ENCODE measurements at regions not wholly inside any gene's neighbourhood (a gene's known extent, or its start where the extent isn't known, plus 50 kb on each side); places are given as distances from the start of the nearest gene placed in this dataset.

DNA sequence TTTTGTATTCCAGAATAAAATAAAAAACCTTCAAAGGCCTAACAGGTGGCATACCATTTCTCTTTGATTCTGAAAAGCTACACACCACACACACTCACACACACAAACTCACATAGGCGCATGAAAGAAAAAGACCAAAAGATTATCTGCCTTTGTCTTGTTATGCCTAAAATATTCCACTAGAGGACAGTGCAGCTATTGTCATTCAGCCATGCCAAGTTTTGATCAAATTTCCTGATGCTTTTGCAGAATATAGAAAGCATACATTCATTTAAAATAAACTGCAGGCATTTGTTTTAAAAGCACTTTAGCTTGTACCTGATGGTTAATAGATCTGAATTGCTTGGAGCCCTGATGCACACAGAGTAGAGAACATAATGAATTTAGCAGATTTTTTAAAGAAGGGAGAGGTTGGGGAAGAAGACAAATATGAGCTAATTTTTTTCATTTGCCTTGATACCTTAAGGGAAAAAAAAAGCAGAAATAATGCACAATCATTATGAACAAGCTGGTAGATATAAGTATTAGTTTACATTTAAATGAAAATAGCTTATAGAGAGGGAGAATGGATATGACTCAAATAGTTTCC lies 1766.9 kb upstream of the SEL1L start:
- peak; percentile 22 to 92 (median 48) for DNase-seq (ENCODE audit: low read depth in 4 of 6, low spot score in 6 of 6)
- no CpG with 5 or more reads among the region's 1 CpG for WGBS (ENCODE audit: insufficient coverage)
- Histone ChIP-seq H3K27me3 (ENCODE audit: control insufficient read depth, insufficient read depth, low read length) (no peaks in the 10 kb centered on the region), H3K36me3 (ENCODE audit: control insufficient read depth, insufficient read depth, low read length) (no peaks in the 10 kb centered on the region), H3K4me1 (ENCODE audit: control insufficient read depth, insufficient read depth, low read length) (no peaks in the 10 kb centered on the region), H3K4me3 (ENCODE audit: low read depth, low read length) (no peak overlapping the region), H3K9me3 (ENCODE audit: control insufficient read depth, insufficient read depth, low read length) (no peaks in the 10 kb centered on the region), H3K27ac (ENCODE audit: low read depth, low read length) (no peak overlapping the region)

DNA sequence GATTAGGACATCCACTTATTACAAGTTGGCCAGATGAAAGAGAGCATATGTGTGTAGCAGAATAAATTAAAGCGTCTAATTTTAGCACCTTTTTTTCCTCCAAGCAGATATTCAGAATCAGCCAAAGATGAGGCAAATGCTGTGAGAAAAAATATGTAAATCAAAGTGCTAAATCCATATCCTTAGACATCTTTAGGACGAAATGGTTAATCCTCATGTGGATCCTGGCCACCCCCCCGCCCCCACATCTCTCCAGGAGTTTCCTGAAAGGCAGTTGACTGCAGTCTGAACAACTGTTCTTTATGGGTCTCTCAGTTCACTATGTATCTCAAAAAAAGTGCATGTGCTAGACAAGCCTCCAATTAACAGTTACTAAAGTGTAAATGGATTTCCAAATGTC lies 1768.1 kb upstream of the SEL1L start:
- WGBS (ENCODE audit: insufficient coverage) = no CpG with 5 or more reads among the region's 3 CpGs
- H3K36me3 ChIP-seq (ENCODE audit: control insufficient read depth, insufficient read depth, low read length) = no peaks in the 10 kb centered on the region
- no peak overlapping the region for H3K4me3 ChIP-seq (ENCODE audit: low read depth, low read length)
- no peaks in the 10 kb centered on the region for H3K9me3 ChIP-seq (ENCODE audit: control insufficient read depth, insufficient read depth, low read length)
- no peak overlapping the region for H3K27ac ChIP-seq (ENCODE audit: low read depth, low read length)
- H3K4me1 ChIP-seq (ENCODE audit: control insufficient read depth, insufficient read depth, low read length) = no peaks in the 10 kb centered on the region
- peak in 2 of 6 donors; percentile 12 to 88 for DNase-seq (ENCODE audit: low read depth in 4 of 6, low spot score in 6 of 6)
- no peaks in the 10 kb centered on the region for H3K27me3 ChIP-seq (ENCODE audit: control insufficient read depth, insufficient read depth, low read length)

DNA sequence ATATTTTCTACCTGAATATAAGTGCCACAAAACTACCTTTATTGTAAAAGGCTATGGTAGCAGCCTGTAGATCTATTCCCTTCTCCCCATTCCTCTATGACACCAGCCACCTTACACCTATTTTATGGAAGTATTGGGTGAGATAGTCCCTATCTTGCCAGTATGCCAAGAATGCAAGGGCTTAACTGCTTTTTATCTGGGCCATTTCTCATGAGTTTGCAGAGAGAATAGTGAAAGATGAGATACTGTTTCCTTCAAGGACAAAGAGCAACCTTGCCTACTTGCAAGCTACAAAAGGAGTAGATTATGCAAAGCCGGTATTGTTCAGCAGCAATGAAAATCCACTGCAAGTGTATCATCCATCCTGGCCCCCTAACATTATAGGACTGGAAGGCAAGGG lies 1775.6 kb upstream of the SEL1L start:
- no CpG with 5 or more reads among the region's 1 CpG for WGBS (ENCODE audit: insufficient coverage)
- no peaks in the 10 kb centered on the region for H3K9me3 ChIP-seq (ENCODE audit: control insufficient read depth, insufficient read depth, low read length)
- DNase-seq (ENCODE audit: low read depth in 4 of 6, low spot score in 6 of 6) = no peak
- no peak overlapping the region for H3K27ac ChIP-seq (ENCODE audit: low read depth, low read length)
- H3K4me3 ChIP-seq (ENCODE audit: low read depth, low read length) = no peak overlapping the region
- H3K36me3 ChIP-seq (ENCODE audit: control insufficient read depth, insufficient read depth, low read length) = no peaks in the 10 kb centered on the region
- H3K27me3 ChIP-seq (ENCODE audit: control insufficient read depth, insufficient read depth, low read length) = no peaks in the 10 kb centered on the region
- H3K4me1 ChIP-seq (ENCODE audit: control insufficient read depth, insufficient read depth, low read length) = no peaks in the 10 kb centered on the region

DNA sequence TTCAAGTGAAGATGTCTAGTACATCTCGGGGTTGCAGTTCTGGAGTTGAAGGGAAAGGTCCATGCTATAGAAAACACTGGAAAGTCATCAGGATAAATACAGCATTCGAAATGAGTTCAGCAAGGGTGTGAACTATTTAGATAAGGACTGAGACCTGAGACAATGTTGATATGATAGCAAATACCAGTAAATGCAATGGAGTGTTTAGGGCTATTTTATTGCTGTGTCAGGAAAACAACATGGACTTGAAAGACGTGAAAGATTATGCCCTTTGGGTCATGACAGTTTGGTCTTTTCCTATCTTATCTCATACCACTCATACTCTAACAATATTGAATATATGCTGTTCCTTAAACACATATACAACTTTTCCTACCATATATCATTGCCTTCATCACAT lies 1776.2 kb upstream of the SEL1L start:
- H3K9me3 ChIP-seq (ENCODE audit: control insufficient read depth, insufficient read depth, low read length) = no peaks in the 10 kb centered on the region
- no peaks in the 10 kb centered on the region for H3K4me1 ChIP-seq (ENCODE audit: control insufficient read depth, insufficient read depth, low read length)
- no peak for DNase-seq (ENCODE audit: low read depth in 4 of 6, low spot score in 6 of 6)
- H3K27me3 ChIP-seq (ENCODE audit: control insufficient read depth, insufficient read depth, low read length) = no peaks in the 10 kb centered on the region
- no peak overlapping the region for H3K4me3 ChIP-seq (ENCODE audit: low read depth, low read length)
- no peaks in the 10 kb centered on the region for H3K36me3 ChIP-seq (ENCODE audit: control insufficient read depth, insufficient read depth, low read length)
- H3K27ac ChIP-seq (ENCODE audit: low read depth, low read length) = no peak overlapping the region
- WGBS (ENCODE audit: insufficient coverage) = 95% methylated on average over 2 of the region's 3 CpGs

DNA sequence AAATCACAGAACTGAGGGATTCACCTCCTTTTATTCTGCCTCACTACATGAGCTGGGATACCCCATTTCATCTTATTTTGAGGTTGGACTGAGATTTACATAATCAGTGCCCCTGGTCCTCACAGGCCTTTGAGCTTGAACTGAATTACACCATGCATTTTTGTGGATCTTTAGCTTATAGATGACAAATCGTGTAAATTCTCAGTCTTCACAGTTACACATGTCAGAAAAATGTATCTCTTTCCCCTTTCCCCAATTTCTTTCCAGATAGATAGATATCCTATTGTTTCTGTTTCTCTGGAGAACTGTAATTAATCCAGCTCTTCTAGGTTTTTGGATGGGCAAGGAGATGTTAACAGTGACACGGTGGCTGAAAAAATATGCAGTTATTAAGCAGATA lies 1778.9 kb upstream of the SEL1L start:
- Histone ChIP-seq H3K4me1 (ENCODE audit: control insufficient read depth, insufficient read depth, low read length) (no peaks in the 10 kb centered on the region), H3K36me3 (ENCODE audit: control insufficient read depth, insufficient read depth, low read length) (no peaks in the 10 kb centered on the region), H3K27me3 (ENCODE audit: control insufficient read depth, insufficient read depth, low read length) (no peaks in the 10 kb centered on the region), H3K9me3 (ENCODE audit: control insufficient read depth, insufficient read depth, low read length) (no peaks in the 10 kb centered on the region), H3K27ac (ENCODE audit: low read depth, low read length) (no peak overlapping the region), H3K4me3 (ENCODE audit: low read depth, low read length) (no peak overlapping the region)
- WGBS (ENCODE audit: insufficient coverage) = 67% methylated on average over 1 of the region's 2 CpGs
- no peak for DNase-seq (ENCODE audit: low read depth in 4 of 6, low spot score in 6 of 6)

DNA sequence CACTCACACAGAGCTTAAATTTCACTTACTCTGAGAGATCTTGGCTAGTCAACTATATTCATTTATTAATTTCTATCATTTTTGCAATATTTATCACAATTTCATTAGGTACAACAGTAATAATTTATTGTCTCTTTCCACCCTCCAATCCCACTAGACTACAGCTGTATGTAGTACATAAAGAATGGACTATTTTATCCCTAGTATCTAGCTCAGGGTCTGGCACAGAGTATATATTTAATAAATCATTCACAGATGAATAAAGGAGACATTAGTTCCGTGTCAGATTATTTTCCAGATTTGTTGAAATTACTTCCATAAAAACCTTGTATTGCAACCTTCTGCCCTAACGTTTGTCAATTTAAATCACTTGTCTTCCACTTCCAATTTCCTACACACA lies 1781.1 kb upstream of the SEL1L start:
- H3K4me1 ChIP-seq (ENCODE audit: control insufficient read depth, insufficient read depth, low read length) = no peaks in the 10 kb centered on the region
- WGBS (ENCODE audit: insufficient coverage) = 57% methylated on average over 1 of the region's 2 CpGs
- no peaks in the 10 kb centered on the region for H3K27me3 ChIP-seq (ENCODE audit: control insufficient read depth, insufficient read depth, low read length)
- H3K4me3 ChIP-seq (ENCODE audit: low read depth, low read length) = no peak overlapping the region
- no peaks in the 10 kb centered on the region for H3K36me3 ChIP-seq (ENCODE audit: control insufficient read depth, insufficient read depth, low read length)
- no peak for DNase-seq (ENCODE audit: low read depth in 4 of 6, low spot score in 6 of 6)
- no peaks in the 10 kb centered on the region for H3K9me3 ChIP-seq (ENCODE audit: control insufficient read depth, insufficient read depth, low read length)
- no peak overlapping the region for H3K27ac ChIP-seq (ENCODE audit: low read depth, low read length)

DNA sequence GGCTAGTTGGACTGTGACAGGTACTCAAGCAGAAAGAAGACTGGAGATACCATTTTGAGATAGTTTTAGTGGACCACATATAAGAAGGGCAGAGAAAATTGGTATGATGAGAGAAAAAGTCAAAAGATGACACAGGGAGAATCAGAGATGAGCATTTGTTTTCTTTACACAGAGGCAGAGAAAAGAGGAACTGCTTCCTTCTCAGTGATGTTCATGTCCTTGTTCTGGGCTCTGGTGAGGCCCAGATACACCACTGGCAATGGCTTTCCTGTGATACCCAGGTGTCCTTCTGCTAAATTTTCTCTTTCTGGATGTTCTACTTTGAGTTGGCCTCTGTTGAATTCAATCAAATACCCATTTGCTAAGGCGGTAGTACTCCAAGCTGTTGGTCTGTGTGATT lies 1782.7 kb upstream of the SEL1L start:
- Histone ChIP-seq H3K27me3 (ENCODE audit: control insufficient read depth, insufficient read depth, low read length) (no peaks in the 10 kb centered on the region), H3K27ac (ENCODE audit: low read depth, low read length) (no peak overlapping the region), H3K9me3 (ENCODE audit: control insufficient read depth, insufficient read depth, low read length) (no peaks in the 10 kb centered on the region), H3K4me3 (ENCODE audit: low read depth, low read length) (no peak overlapping the region), H3K36me3 (ENCODE audit: control insufficient read depth, insufficient read depth, low read length) (no peaks in the 10 kb centered on the region), H3K4me1 (ENCODE audit: control insufficient read depth, insufficient read depth, low read length) (no peaks in the 10 kb centered on the region)
- no peak for DNase-seq (ENCODE audit: low read depth in 4 of 6, low spot score in 6 of 6)
- no CpG with 5 or more reads among the region's 1 CpG for WGBS (ENCODE audit: insufficient coverage)

DNA sequence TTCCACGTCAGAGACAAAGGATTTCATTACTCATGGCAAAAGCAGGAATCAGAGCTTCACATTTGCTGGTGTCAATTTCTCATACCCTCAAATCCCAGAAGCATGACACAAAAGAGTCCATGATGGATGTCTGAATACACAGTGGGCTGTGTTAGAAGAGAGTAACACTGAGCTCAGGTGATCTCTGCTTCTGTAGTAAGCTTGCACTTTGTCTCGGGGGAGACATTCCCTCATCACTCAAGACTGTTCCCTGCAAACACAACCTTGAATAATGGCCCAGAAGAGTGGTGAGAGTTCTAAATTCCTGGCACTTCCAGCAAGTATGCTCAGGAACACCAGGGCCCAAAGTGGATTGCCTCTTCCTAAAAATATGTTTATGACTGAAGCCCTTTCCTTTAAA lies 1787.2 kb upstream of the SEL1L start:
- Histone ChIP-seq H3K27me3 (ENCODE audit: control insufficient read depth, insufficient read depth, low read length) (no peaks in the 10 kb centered on the region), H3K27ac (ENCODE audit: low read depth, low read length) (no peak overlapping the region), H3K4me3 (ENCODE audit: low read depth, low read length) (no peak overlapping the region), H3K4me1 (ENCODE audit: control insufficient read depth, insufficient read depth, low read length) (no peaks in the 10 kb centered on the region), H3K9me3 (ENCODE audit: control insufficient read depth, insufficient read depth, low read length) (no peaks in the 10 kb centered on the region), H3K36me3 (ENCODE audit: control insufficient read depth, insufficient read depth, low read length) (no peaks in the 10 kb centered on the region)
- 67% methylated on average over 1 of the region's 2 CpGs for WGBS (ENCODE audit: insufficient coverage)
- no peak for DNase-seq (ENCODE audit: low read depth in 4 of 6, low spot score in 6 of 6)

DNA sequence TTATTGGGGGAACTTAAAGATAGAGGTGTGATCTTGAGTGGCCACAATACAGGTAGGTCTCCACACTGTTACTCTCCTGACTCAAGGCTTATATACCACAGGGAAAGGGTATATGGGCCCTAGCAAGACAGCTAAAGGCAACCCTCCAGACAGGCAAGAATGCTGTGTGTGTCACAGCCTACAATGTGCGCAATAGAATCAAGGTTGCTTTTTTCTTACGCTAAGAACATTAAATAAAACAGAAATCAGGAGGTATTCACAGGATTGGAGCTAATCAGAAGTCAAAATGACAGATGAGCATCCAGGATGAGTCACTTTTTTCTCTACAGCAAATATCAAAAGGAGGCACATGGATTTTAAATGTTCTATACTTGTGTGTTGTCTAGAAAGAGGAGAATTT lies 1797.9 kb upstream of the SEL1L start:
- no CpG with 5 or more reads among the region's 2 CpGs for WGBS (ENCODE audit: insufficient coverage)
- DNase-seq (ENCODE audit: low read depth in 4 of 6, low spot score in 6 of 6) = no peak

DNA sequence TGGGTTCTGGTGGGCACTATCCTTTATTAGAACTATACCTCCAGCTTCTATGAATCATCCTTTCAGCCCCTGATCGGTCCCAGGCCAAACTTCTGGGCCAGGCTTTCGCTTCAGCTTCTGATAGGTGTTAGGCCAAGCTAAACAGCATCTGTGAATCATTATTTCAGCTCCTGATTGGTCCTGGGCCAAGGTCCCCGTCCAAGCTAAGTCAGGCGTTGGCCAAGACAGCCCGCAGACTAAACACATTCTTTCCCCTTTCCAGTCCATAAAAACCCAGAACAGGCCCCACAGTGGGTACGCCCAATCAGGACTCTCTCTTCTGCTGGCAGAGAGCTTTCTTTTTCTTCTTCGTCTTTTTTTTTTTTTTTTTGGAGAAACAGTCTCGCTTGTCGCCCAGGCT lies 1808.9 kb upstream of the SEL1L start:
- 91% methylated on average over 6 of the region's 9 CpGs for WGBS (ENCODE audit: insufficient coverage)
- Histone ChIP-seq H3K27ac (ENCODE audit: low read depth, low read length) (no peak overlapping the region), H3K4me1 (ENCODE audit: control insufficient read depth, insufficient read depth, low read length) (no peaks in the 10 kb centered on the region), H3K27me3 (ENCODE audit: control insufficient read depth, insufficient read depth, low read length) (no peaks in the 10 kb centered on the region), H3K4me3 (ENCODE audit: low read depth, low read length) (no peak overlapping the region), H3K36me3 (ENCODE audit: control insufficient read depth, insufficient read depth, low read length) (no peaks in the 10 kb centered on the region), H3K9me3 (ENCODE audit: control insufficient read depth, insufficient read depth, low read length) (no peaks in the 10 kb centered on the region)
- peak in 1 of 6 donors; percentile 21 for DNase-seq (ENCODE audit: low read depth in 4 of 6, low spot score in 6 of 6)

More for the DNA sequence above, 1797.9 kb upstream of the SEL1L start:
- no peaks in the 10 kb centered on the region for H3K27me3 ChIP-seq (ENCODE audit: control insufficient read depth, insufficient read depth, low read length)
- H3K4me3 ChIP-seq (ENCODE audit: low read depth, low read length) = no peak overlapping the region
- no peaks in the 10 kb centered on the region for H3K9me3 ChIP-seq (ENCODE audit: control insufficient read depth, insufficient read depth, low read length)
- no peaks in the 10 kb centered on the region for H3K36me3 ChIP-seq (ENCODE audit: control insufficient read depth, insufficient read depth, low read length)
- H3K4me1 ChIP-seq (ENCODE audit: control insufficient read depth, insufficient read depth, low read length) = no peaks in the 10 kb centered on the region
- no peak overlapping the region for H3K27ac ChIP-seq (ENCODE audit: low read depth, low read length)
